ENCODE measurements at regions not wholly inside any gene's neighbourhood (a gene's known extent, or its start where the extent isn't known, plus 50 kb on each side); places are given as distances from the start of the nearest gene placed in this dataset.

- WGBS, 3 donors, result 27 to 49% (median 32%) methylated on average over 1 of the region's 1 CpG
- no peaks in the 10 kb centered on the region for H3K9me3 ChIP-seq
- DNase-seq, result no peak
- intact Hi-C loops (cut with DNase I), result no loop called here
- H3K36me3 ChIP-seq, result no peaks in the 10 kb centered on the region
- no peak overlapping the region for H3K4me3 ChIP-seq
- H3K27me3 ChIP-seq, result no peaks in the 10 kb centered on the region
- no peaks in the 10 kb centered on the region for H3K4me1 ChIP-seq (ENCODE audit: insufficient read depth)
- H3K27ac ChIP-seq, result no peak overlapping the region
- no peak for TF ChIP-seq CTCF (IDR thresholded peaks at IDR 0.05)
- no peak for TF ChIP-seq EP300 (IDR thresholded peaks at IDR 0.05)
- TF ChIP-seq POLR2A (IDR thresholded peaks at IDR 0.05), result no peak
Observed at GRCh38 chr12:64951944-64952343, 127.5 kb downstream of the TBC1D30 start.

- intact Hi-C loops (cut with DNase I), result no loop called here
- H3K27me3 ChIP-seq, result no peaks in the 10 kb centered on the region
- TF ChIP-seq POLR2A (IDR thresholded peaks at IDR 0.05) (no peak), EP300 (IDR thresholded peaks at IDR 0.05) (no peak), CTCF (IDR thresholded peaks at IDR 0.05) (no peak)
- no peaks in the 10 kb centered on the region for H3K36me3 ChIP-seq
- DNase-seq, result no peak
- H3K4me1 ChIP-seq (ENCODE audit: insufficient read depth), result no peaks in the 10 kb centered on the region
- H3K9me3 ChIP-seq, result no peaks in the 10 kb centered on the region
- H3K27ac ChIP-seq, result no peak overlapping the region
- no peak overlapping the region for H3K4me3 ChIP-seq
Observed at GRCh38 chr12:64955746-64956145, 131.3 kb downstream of the TBC1D30 start.

- no peak overlapping the region for H3K27ac ChIP-seq
- no peaks in the 10 kb centered on the region for H3K4me1 ChIP-seq (ENCODE audit: insufficient read depth)
- intact Hi-C loops (cut with DNase I), result no loop called here
- no peak for DNase-seq
- 65 to 92% (median 65%) methylated on average over 2 of the region's 2 CpGs for WGBS, 3 donors
- no peaks in the 10 kb centered on the region for H3K9me3 ChIP-seq
- no peak overlapping the region for H3K4me3 ChIP-seq
- TF ChIP-seq EP300 (IDR thresholded peaks at IDR 0.05) (no peak), POLR2A (IDR thresholded peaks at IDR 0.05) (no peak), CTCF (IDR thresholded peaks at IDR 0.05) (no peak)
- H3K36me3 ChIP-seq, result no peaks in the 10 kb centered on the region
- H3K27me3 ChIP-seq, result no peaks in the 10 kb centered on the region
Observed at GRCh38 chr12:64965920-64966319, 141.5 kb downstream of the TBC1D30 start.

GRCh38 chr12:64968989-64969819 is 144.8 kb downstream of the TBC1D30 start:
- H3K27ac ChIP-seq, result no peak overlapping the region

More at GRCh38 chr12:64968989-64969819, 144.8 kb downstream of the TBC1D30 start:
- intact Hi-C loops (cut with DNase I), result no loop called here
- no peak overlapping the region for H3K4me3 ChIP-seq
- H3K27me3 ChIP-seq, result no peaks in the 10 kb centered on the region
- no peak for DNase-seq
- no peaks in the 10 kb centered on the region for H3K4me1 ChIP-seq (ENCODE audit: insufficient read depth)
- no peak for TF ChIP-seq CTCF (IDR thresholded peaks at IDR 0.05)
- TF ChIP-seq EP300 (IDR thresholded peaks at IDR 0.05), result no peak
- TF ChIP-seq POLR2A (IDR thresholded peaks at IDR 0.05), result no peak
- H3K36me3 ChIP-seq, result no peaks in the 10 kb centered on the region
- H3K9me3 ChIP-seq, result no peaks in the 10 kb centered on the region
